ENCODE measurements at regions not wholly inside any gene's neighbourhood (a gene's known extent, or its start where the extent isn't known, plus 50 kb on each side); places are given as distances from the start of the nearest gene placed in this dataset.

DNA sequence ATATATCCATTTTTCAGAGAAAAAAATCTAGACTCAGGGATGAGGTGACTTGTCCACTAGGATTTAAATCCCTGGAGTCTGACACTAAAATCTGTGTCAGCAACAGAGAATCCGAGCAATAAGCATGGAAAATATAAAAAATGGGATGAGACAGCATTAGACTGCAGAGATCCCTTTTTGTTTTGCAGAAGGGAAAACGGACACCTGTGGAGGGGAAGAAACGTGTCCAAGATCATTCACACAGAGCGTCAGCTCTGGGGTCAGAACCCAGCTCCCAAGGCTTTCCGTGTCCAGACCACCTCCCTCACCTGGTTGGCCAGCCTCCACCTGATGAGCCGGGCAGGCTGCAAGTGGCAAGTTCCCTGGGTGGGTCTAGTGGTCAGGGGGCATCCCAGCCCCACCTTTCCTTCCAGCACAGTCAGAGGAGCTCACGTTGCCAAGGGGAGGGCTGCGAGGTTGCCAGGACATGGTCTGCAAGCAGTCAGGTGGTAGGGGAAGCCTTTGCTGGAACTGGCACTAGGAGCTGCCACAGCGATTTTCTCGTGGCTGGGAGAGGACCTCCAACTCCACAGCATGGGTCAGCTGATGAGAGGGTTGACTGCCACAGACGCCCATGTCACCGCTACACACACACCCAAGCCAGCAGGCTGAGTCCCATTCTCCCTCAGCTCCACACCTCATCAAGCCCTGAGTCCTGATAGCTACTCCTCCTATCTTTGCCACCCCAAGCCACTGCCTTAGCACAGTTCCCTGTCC, 65.9 kb upstream of the CPLX2 start:
- DNase-seq (ENCODE audit: low read depth in 2 of 3, low spot score in 1 of 3), result no peak

DNA sequence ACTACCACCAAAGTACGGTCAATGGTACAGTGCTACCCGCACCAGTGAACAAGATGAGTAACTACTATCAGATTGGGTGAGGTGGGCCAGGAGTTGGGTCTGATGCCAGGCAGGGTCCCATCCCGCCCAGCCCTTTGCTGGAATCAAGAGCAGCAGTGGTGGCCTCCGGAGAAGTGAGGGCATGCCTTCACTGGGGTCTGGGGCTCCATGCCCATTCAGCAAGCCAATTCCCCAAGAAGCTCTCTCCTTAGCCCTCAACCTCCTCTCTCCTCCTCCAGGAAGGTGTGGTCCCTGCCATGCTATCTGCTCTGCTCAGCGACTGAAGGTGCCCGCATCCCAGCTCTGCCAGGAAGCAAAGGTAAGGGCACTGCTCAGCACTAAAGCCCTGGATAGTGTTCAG, 62.7 kb upstream of the CPLX2 start:
- no peak for DNase-seq (ENCODE audit: low read depth in 2 of 3, low spot score in 1 of 3)

DNA sequence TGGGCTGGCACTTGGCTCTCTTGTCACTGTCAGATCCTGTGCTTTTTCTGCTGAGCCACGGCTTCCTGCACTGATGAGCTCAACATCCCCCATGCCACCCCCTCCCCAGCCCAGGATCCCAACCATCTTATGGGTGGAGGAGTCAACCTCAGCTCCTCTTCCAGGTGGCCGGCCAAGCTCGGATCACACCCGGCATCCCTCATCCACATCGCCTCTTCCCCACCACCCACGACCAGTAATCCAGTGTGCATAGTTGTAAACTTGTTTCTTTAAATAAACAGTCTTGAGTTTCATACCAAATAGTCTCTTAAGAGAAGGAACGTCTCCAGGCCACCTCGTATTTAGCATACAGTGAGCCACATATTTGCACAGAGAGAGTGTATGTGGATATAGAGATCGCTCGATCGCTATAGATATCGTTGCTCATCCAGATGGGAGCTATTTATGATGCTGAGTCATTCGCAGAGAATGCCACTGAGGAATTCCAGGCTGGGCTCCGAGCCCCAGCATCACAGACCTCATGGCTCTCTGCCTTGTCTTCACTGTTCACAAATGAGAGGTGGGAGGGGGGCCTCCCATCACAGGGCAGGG, 61.8 kb upstream of the CPLX2 start:
- DNase-seq (ENCODE audit: low read depth in 2 of 3, low spot score in 1 of 3), result no peak

DNA sequence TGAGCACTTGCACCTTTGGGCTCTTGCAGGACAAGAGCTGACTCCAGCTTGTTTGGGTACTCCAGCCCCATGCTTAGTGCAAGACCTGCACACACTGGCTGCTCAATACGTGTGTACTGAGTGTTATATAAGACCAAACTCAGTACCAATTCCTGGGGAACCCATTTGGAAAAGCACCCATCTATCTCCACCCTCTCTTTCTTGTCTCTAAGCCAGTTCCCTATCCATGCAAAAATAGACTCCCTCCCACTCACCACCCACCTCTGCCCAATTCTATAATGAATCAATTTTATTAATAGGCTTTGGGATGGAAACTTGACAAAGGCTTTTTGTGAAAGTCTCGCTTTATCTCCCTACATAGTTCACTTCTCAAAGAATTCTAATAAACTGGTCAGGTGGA, 60.9 kb upstream of the CPLX2 start:
- DNase-seq (ENCODE audit: low read depth in 2 of 3, low spot score in 1 of 3), result no peak

DNA sequence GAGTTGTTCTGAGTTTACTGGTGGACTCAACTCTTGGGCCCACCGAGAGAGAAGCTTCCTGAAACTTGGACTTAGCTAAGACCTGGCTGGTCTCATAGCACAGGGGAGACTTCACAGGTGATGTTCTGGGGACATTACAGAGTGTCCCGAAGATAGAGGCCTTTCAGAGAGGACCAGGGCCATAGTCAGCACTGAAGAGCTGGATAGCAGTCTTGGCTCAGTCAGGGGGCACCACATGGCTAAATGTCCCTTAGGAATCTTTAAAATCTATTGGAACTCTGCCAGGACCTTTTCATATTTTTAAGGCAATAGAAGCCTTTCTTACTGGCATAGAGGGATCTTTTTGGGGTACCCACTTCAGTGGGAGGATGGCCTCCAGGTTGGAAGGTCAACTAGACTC, 59.8 kb upstream of the CPLX2 start:
- no peak for DNase-seq (ENCODE audit: low read depth in 2 of 3, low spot score in 1 of 3)

DNA sequence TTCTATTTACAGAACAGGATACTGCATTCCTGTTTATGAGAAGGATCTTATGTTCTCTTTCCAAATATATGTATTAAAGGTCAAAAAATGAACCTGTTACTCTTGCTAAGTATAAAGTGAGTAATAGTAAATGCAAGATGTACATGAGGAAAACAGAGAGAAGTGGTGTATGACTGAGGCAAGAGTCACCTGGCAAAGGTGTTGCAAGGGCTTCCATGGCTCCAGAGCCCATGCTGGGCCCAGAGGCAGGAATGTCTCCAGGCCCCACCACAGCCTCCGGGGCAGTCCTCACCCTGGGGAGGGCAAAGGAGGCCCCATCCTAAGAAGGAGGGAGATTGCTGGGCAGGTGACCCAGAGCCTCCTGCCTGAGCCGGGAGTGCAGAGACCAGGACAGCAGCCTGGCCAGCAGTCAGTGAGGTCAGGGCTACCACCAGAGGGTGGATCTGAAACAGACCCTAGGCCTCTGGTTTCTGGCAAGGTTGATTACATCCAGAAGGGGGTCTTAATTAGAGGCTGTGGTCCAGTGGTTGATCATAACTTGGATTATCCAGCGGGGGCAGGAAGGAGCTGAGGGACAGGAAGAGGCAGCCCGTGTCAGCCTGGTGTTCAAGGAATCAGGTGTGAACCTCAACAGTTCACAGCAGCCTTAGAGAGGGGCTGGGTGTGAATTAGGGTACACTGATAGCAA, 57.3 kb upstream of the CPLX2 start:
- no peak for DNase-seq (ENCODE audit: low read depth in 2 of 3, low spot score in 1 of 3)

DNA sequence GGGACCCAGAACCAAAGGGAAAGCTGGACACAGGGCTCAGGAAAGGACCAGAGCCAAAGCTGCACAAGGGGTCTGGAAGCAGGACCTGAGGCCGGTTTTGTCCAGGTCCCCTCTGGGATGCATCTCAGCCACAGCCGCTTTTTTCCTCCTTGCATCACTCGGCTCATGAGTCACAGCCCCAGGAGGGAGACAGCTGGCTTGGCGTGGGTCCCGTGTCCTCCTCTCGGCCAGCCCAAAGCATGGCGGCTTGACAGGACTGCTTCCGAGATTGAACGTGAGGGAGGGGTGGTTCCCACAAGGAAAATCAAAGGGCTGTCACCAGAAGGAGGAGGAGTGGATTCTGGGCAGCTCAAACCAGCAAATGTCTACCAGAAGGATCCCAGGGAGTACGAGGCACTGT, 56.7 kb upstream of the CPLX2 start:
- DNase-seq (ENCODE audit: low read depth in 2 of 3, low spot score in 1 of 3), result no peak

DNA sequence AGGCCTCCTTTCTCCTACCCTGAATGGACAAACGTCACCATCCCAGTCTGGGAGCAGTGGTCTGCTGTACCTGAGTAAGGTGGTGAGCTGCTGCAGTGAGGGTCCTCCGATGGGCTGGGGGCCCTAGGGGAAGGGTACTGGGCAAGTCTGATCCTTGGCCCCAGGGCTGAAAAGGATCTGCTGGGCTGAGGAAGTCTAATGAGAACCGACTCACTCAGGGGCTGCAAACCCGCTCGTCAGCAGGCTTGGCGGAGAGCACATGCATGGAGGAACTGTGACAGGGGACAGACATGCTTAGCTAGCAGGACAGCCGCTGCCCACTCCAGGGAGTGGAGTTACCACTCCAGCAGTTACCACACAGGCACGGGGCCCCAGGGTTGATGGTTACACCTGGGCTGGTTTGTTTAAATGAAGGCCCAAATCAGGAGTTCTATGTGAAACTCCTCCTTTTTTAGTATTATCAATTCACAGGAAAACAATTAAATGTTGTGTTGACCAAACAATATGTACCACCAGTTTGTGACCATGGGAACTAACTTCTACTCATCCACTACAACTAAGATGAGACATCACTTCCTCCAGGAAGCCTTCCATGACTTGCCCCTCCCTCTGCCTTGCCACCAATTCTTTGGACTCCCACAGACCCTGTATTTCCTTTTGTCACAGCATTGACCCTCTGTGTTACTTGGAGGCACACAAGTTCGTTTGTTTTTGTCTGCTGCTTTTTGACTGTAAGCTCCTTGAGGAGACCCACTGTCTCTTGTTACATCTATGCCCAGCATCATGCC, 56.1 kb upstream of the CPLX2 start:
- no peak for DNase-seq (ENCODE audit: low read depth in 2 of 3, low spot score in 1 of 3)

DNA sequence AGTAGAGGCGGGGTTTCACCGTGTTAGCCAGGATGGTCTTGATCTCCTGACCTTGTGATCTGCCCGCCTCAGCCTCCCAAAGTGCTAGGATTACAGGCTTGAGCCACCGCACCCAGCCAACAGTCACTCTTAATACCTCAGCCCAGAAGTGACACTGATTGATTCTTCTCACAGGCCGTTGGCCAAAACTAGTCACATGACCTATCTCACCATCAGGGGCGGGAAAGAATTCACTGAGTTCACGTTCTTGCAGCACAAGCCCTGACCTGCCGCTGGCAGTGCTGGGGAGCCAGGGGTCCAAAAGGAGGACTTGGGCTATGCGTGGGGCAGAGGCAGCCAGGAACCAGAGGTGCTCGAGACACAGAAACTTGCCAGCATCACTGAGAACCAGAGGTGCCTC, 55.0 kb upstream of the CPLX2 start:
- no peak for DNase-seq (ENCODE audit: low read depth in 2 of 3, low spot score in 1 of 3)

DNA sequence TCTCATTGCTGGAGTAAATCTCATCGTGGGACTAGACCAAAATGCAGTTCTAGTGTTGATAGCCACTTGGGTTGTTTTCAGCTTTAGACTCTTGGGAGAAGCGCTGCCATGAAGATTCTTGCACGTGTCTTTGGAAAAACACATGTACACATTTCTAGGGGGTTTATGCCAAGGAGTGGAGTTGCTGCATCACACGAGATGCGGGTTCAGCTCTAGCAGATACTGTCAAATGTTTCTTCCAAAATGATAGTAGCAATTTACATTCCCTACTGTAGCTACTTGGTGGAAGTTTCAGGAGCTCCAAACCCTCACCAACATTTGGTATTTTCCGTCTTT, 52.3 kb upstream of the CPLX2 start:
- no peak for DNase-seq (ENCODE audit: low read depth in 2 of 3, low spot score in 1 of 3)

DNA sequence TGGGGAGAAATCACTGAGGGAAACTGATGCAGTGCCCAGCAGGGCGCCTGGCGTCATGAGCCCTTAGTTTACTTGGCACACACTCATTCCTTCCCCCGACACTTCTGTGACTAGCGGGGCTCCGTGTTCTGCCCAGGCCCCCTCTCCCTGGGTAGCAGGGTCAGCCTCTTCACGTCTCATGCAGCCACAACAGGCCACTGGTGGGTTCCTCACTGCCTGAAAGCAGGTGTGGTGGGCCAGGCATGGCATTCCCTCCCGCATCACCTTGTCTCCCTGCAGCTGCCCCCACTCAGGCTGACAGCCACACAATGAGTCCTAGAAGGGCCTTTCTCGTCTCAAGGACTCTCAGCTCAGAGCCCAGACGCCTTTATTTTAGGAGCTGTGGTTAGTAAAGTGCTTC, 51.1 kb upstream of the CPLX2 start:
- DNase-seq (ENCODE audit: low read depth in 2 of 3, low spot score in 1 of 3), result no peak
